Activated T-cell treated with anti-CD3 and anti-CD28 coated beads, Interleukin-2, amount 50 U/mL, for 4 hours (primary cell): ENCODE measurements at regions not wholly inside any gene's neighbourhood (a gene's known extent, or its start where the extent isn't known, plus 50 kb on each side); places are given as distances from the start of the nearest gene placed in this dataset.
A peak's percentile ranks its signal among the peaks of the same experiment; 100 is the strongest.
"Not testable (repeated sequence)": the region's sequence is repeated elsewhere in the genome, so short reads cannot be mapped to it uniquely, and the experiment has no call there.

ENCODE experiments used
- ATAC-seq, 2 donors: fragments of 200-7000 bp; cut with Tn5 transposase; one replicate each; pipeline ENCODE4 v1.10.0; 2021
- DNase-seq: peaks from one replicate; pipeline ENCODE4 v3.0.0-alpha.2; 2020
- H3K27me3 Mint-ChIP-seq: one replicate; pipeline ENCODE4 v1.8.0; 2021; ENCODE audit warnings: low read depth, mixed read lengths
- H3K36me3 Mint-ChIP-seq: one replicate; pipeline ENCODE4 v1.8.0; 2022; ENCODE audit warnings: mixed read lengths; ENCODE audit not compliant: insufficient read depth
- H3K4me1 Mint-ChIP-seq: one replicate; pipeline ENCODE4 v1.8.0; 2021; ENCODE audit warnings: low read depth, mixed read lengths
- H3K4me3 Mint-ChIP-seq: one replicate; pipeline ENCODE4 v1.8.0; 2021; ENCODE audit warnings: mild to moderate bottlenecking, moderate library complexity, mixed read lengths
- H3K9me3 Mint-ChIP-seq: one replicate; pipeline ENCODE4 v1.8.0; 2021; ENCODE audit warnings: mixed read lengths

- H3K36me3 Mint-ChIP-seq: no peaks in the 10 kb centered on the region
- DNase-seq (no peak), ATAC-seq (no peak)
- no peaks in the 10 kb centered on the region for H3K27me3 Mint-ChIP-seq
- H3K4me3 Mint-ChIP-seq: no peak overlapping the region
- H3K9me3 Mint-ChIP-seq: no peaks in the 10 kb centered on the region
- no peaks in the 10 kb centered on the region for H3K4me1 Mint-ChIP-seq
These were observed 130.3 kb upstream of the ARSJ start for GRCh38 chr4:114109776-114110175.

- no peaks in the 10 kb centered on the region for H3K27me3 Mint-ChIP-seq
- H3K4me3 Mint-ChIP-seq: no peak overlapping the region
- ATAC-seq (no peak), DNase-seq (no peak)
- no peaks in the 10 kb centered on the region for H3K4me1 Mint-ChIP-seq
- no peaks in the 10 kb centered on the region for H3K9me3 Mint-ChIP-seq
- no peaks in the 10 kb centered on the region for H3K36me3 Mint-ChIP-seq
These were observed 136.1 kb upstream of the ARSJ start for GRCh38 chr4:114115526-114115925.

GRCh38 chr4:114116861-114117260 is 137.4 kb upstream of the ARSJ start:
- no peaks in the 10 kb centered on the region for H3K4me1 Mint-ChIP-seq
- H3K36me3 Mint-ChIP-seq: no peaks in the 10 kb centered on the region
- H3K27me3 Mint-ChIP-seq: no peaks in the 10 kb centered on the region
- no peak overlapping the region for H3K4me3 Mint-ChIP-seq
- ATAC-seq (no peak), DNase-seq (no peak)
- H3K9me3 Mint-ChIP-seq: no peaks in the 10 kb centered on the region

- peaks cover 5% of the 10 kb centered on the region for H3K9me3 Mint-ChIP-seq
- no peak for DNase-seq
- peaks cover 2% of the 10 kb centered on the region for H3K36me3 Mint-ChIP-seq
- no peak for ATAC-seq
- H3K27me3 Mint-ChIP-seq: peaks cover under 1% of the 10 kb centered on the region
- H3K4me3 Mint-ChIP-seq: no peak overlapping the region
- H3K4me1 Mint-ChIP-seq: no peaks in the 10 kb centered on the region
These were observed 141.8 kb upstream of the ARSJ start for GRCh38 chr4:114121221-114121620.

- Mint-ChIP-seq H3K9me3 (no peaks in the 10 kb centered on the region), H3K27me3 (no peaks in the 10 kb centered on the region), H3K36me3 (no peaks in the 10 kb centered on the region), H3K4me1 (no peaks in the 10 kb centered on the region), H3K4me3 (no peak overlapping the region)
- no peak for DNase-seq
- ATAC-seq: no peak
These were observed 152.8 kb upstream of the ARSJ start for GRCh38 chr4:114132199-114132598.

GRCh38 chr4:114132830-114133229 is 153.4 kb upstream of the ARSJ start:
- H3K36me3 Mint-ChIP-seq: no peaks in the 10 kb centered on the region
- no peak overlapping the region for H3K4me3 Mint-ChIP-seq
- peak in 1 of 2 donors; percentile 55 for ATAC-seq
- H3K4me1 Mint-ChIP-seq: no peaks in the 10 kb centered on the region
- no peak for DNase-seq
- H3K27me3 Mint-ChIP-seq: no peaks in the 10 kb centered on the region
- H3K9me3 Mint-ChIP-seq: no peaks in the 10 kb centered on the region

GRCh38 chr4:114136069-114136468 is 156.6 kb upstream of the ARSJ start:
- Mint-ChIP-seq H3K4me3 (no peak overlapping the region), H3K4me1 (no peaks in the 10 kb centered on the region)

GRCh38 chr4:114137984-114138383 is 158.5 kb upstream of the ARSJ start:
- Mint-ChIP-seq H3K36me3 (no peaks in the 10 kb centered on the region), H3K4me3 (no peak overlapping the region), H3K9me3 (no peaks in the 10 kb centered on the region), H3K27me3 (peaks cover 3% of the 10 kb centered on the region), H3K4me1 (no peaks in the 10 kb centered on the region)
- ATAC-seq (no peak), DNase-seq (no peak)

More at GRCh38 chr4:114136069-114136468, 156.6 kb upstream of the ARSJ start:
- Mint-ChIP-seq H3K9me3 (no peaks in the 10 kb centered on the region), H3K36me3 (no peaks in the 10 kb centered on the region), H3K27me3 (peaks cover 3% of the 10 kb centered on the region)
- ATAC-seq (no peak), DNase-seq (no peak)

- Mint-ChIP-seq H3K36me3 (no peaks in the 10 kb centered on the region), H3K4me1 (peaks cover 9% of the 10 kb centered on the region), H3K9me3 (no peaks in the 10 kb centered on the region), H3K27me3 (peaks cover 11% of the 10 kb centered on the region), H3K4me3 (peak overlapping the region; percentile 76)
- peak in 1 of 2 donors; percentile 38 for ATAC-seq
- no peak for DNase-seq
These were observed 167.6 kb upstream of the ARSJ start for GRCh38 chr4:114146947-114147618.

- Mint-ChIP-seq H3K27me3 (peaks cover 11% of the 10 kb centered on the region), H3K4me3 (peak overlapping the region; percentile 76)
- not testable (repeated sequence) for H3K9me3 Mint-ChIP-seq, H3K4me1 Mint-ChIP-seq, DNase-seq, ATAC-seq, H3K36me3 Mint-ChIP-seq
These were observed 168.3 kb upstream of the ARSJ start for GRCh38 chr4:114147619-114148208.

- not testable (repeated sequence) for ATAC-seq, H3K4me3 Mint-ChIP-seq, DNase-seq, H3K4me1 Mint-ChIP-seq, H3K36me3 Mint-ChIP-seq, H3K9me3 Mint-ChIP-seq
- H3K27me3 Mint-ChIP-seq: peaks cover 11% of the 10 kb centered on the region
These were observed 169.1 kb upstream of the ARSJ start for GRCh38 chr4:114148372-114149070.

- Mint-ChIP-seq H3K4me3 (no peak overlapping the region), H3K27me3 (no peaks in the 10 kb centered on the region), H3K9me3 (no peaks in the 10 kb centered on the region), H3K36me3 (no peaks in the 10 kb centered on the region), H3K4me1 (no peaks in the 10 kb centered on the region)
- DNase-seq (no peak), ATAC-seq (no peak)
These were observed 176.9 kb upstream of the ARSJ start for GRCh38 chr4:114156371-114156770.

GRCh38 chr4:114161809-114162208 is 182.4 kb upstream of the ARSJ start:
- ATAC-seq (no peak), DNase-seq (no peak)
- Mint-ChIP-seq H3K9me3 (no peaks in the 10 kb centered on the region), H3K4me3 (no peak overlapping the region), H3K27me3 (no peaks in the 10 kb centered on the region), H3K4me1 (no peaks in the 10 kb centered on the region), H3K36me3 (no peaks in the 10 kb centered on the region)

- Mint-ChIP-seq H3K27me3 (no peaks in the 10 kb centered on the region), H3K9me3 (no peaks in the 10 kb centered on the region), H3K36me3 (no peaks in the 10 kb centered on the region), H3K4me3 (no peak overlapping the region), H3K4me1 (no peaks in the 10 kb centered on the region)
- ATAC-seq (no peak), DNase-seq (no peak)
These were observed 183.6 kb upstream of the ARSJ start for GRCh38 chr4:114163051-114163450.

GRCh38 chr4:114173968-114174367 is 194.5 kb upstream of the ARSJ start:
- Mint-ChIP-seq H3K27me3 (peaks cover 8% of the 10 kb centered on the region), H3K4me1 (no peaks in the 10 kb centered on the region), H3K36me3 (no peaks in the 10 kb centered on the region), H3K4me3 (no peak overlapping the region), H3K9me3 (no peaks in the 10 kb centered on the region)
- no peak for ATAC-seq
- no peak for DNase-seq
